Omental fat pad (tissue), 3 donors: ENCODE measurements at regions not wholly inside any gene's neighbourhood (a gene's known extent, or its start where the extent isn't known, plus 50 kb on each side); places are given as distances from the start of the nearest gene placed in this dataset.

Source experiments
- ATAC-seq: fragments of 150-250 bp; one replicate; pipeline ENCODE4 v1.9.1; 2016; ENCODE audit warnings: mild to moderate bottlenecking, moderate library complexity; ENCODE audit not compliant: low FRiP score
- DNase-seq: peaks from one replicate; pipeline ENCODE4 v3.0.0-alpha.2; 2019; ENCODE audit warnings: low spot score
- TF ChIP-seq, protein P1 (sequence below), 3 donors: fragments of 450-650 bp; IDR thresholded peaks; one replicate each; pipeline ENCODE4 v1.5.1; 2016 to 2017; ENCODE audit warnings: antibody characterized with exemption in 3 of 3, mild to moderate bottlenecking in 3 of 3, moderate library complexity in 2 of 3

DNA sequence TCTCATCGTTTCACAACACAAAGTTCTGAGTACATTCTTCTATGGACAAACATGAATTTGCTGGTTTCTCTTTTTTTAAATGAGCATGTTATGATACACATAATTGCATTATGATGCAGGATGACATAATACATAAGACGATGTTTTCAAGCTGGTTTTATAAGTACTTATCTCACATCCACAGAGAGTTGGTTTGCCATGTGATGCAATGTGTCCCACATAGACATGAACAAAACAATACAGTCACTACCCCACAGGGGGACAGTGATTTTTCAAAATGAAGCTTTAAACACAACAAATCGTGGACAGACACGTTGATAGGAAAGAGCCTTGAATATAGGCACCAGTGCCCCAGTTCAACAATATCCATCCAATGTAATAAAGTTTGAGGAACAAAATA lies 447.1 kb downstream of the KLF12 start:
- no peak for DNase-seq
- no peak for ATAC-seq
- TF ChIP-seq, protein P1, sequence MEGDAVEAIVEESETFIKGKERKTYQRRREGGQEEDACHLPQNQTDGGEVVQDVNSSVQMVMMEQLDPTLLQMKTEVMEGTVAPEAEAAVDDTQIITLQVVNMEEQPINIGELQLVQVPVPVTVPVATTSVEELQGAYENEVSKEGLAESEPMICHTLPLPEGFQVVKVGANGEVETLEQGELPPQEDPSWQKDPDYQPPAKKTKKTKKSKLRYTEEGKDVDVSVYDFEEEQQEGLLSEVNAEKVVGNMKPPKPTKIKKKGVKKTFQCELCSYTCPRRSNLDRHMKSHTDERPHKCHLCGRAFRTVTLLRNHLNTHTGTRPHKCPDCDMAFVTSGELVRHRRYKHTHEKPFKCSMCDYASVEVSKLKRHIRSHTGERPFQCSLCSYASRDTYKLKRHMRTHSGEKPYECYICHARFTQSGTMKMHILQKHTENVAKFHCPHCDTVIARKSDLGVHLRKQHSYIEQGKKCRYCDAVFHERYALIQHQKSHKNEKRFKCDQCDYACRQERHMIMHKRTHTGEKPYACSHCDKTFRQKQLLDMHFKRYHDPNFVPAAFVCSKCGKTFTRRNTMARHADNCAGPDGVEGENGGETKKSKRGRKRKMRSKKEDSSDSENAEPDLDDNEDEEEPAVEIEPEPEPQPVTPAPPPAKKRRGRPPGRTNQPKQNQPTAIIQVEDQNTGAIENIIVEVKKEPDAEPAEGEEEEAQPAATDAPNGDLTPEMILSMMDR (IDR thresholded peaks at IDR 0.05) = no peak

- DNase-seq (no peak), ATAC-seq (no peak)
- TF ChIP-seq, protein P1 (IDR thresholded peaks at IDR 0.05) = no peak
Measured at GRCh38 chr13:73684750-73685149, 449.5 kb downstream of the KLF12 start.

DNA sequence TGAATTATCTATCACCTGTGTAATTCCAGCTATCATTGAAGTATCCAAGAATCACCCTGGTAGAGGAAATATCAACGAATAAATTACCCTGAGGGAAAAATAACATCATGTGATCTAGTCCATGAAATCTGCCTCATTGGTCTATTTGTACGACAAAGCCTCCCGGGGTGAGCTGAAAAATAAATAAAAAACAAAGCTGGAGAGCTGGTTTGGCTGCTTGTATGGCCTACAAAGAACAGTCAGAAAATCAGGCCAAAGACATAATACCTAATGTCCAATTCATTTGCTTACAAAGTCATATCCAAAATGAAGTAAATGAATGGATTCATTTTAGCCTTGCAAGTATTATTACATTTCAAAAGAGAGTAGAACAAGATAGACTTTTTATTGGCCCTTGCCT lies 449.9 kb downstream of the KLF12 start:
- ATAC-seq = no peak
- no peak for DNase-seq
- TF ChIP-seq, protein P1 (IDR thresholded peaks at IDR 0.05) = no peak

- ATAC-seq (no peak), DNase-seq (no peak)
- TF ChIP-seq, protein P1 (IDR thresholded peaks at IDR 0.05) = no peak
Measured at GRCh38 chr13:73683746-73684145, 450.5 kb downstream of the KLF12 start.

DNA sequence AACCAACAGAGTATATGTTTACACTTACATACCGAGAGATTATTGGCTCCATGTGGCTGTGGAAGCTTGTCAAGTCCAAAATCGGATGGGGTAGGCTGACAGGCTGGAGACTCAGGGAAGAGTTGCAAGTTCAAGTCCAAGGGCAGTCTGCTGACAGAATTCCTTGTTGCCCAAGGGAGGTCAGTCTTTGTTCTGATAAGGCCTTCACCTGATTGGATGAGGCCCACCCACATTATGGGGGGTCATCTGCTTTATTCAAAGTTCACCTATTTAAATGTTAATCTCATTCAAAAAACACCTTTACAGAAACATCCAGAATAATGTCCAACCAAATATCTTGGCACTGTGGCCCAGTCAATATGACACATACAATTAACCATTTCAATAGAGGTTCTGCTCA lies 452.4 kb downstream of the KLF12 start:
- no peak for DNase-seq
- ATAC-seq = no peak
- TF ChIP-seq, protein P1 (IDR thresholded peaks at IDR 0.05) = no peak

- ATAC-seq (no peak), DNase-seq (no peak)
- TF ChIP-seq, protein P1 (IDR thresholded peaks at IDR 0.05) = no peak
Measured at GRCh38 chr13:73681015-73681414, 453.2 kb downstream of the KLF12 start.

GRCh38 chr13:73677048-73677601 lies 457.1 kb downstream of the KLF12 start:
- TF ChIP-seq, protein P1 (IDR thresholded peaks at IDR 0.05) = no peak
- DNase-seq (no peak), ATAC-seq (no peak)
